Smooth muscle cell (in vitro differentiated cells): ENCODE measurements at regions not wholly inside any gene's neighbourhood (a gene's known extent, or its start where the extent isn't known, plus 50 kb on each side); places are given as distances from the start of the nearest gene placed in this dataset.

Source experiments
- DNase-seq: peaks from one replicate; lab custom pipeline; 2025; ENCODE audit not compliant: unreplicated experiment; lab: John Stamatoyannopoulos, UW
- H2AFZ ChIP-seq: fragments of 200-600 bp; sonication (generic); 2 replicates; pipeline ENCODE4 v1.6.0; 2016; ENCODE audit warnings: antibody characterized with exemption, low read depth, mild to moderate bottlenecking
- H3F3A ChIP-seq: fragments of 200-600 bp; sonication (generic); 2 replicates; pipeline ENCODE4 v1.6.0; 2017; ENCODE audit warnings: antibody characterized with exemption, low read depth
- H3K27ac ChIP-seq: fragments of 200-600 bp; sonication (generic); 2 replicates; pipeline ENCODE4 v1.5.1; 2016; ENCODE audit warnings: low read depth, mild to moderate bottlenecking
- H3K27me3 ChIP-seq: fragments of 200-600 bp; sonication (generic); 2 replicates; pipeline ENCODE4 v1.6.1; 2016; ENCODE audit warnings: low read depth, mild to moderate bottlenecking
- H3K36me3 ChIP-seq: fragments of 200-600 bp; sonication (generic); 2 replicates; pipeline ENCODE4 v1.5.1; 2016; ENCODE audit warnings: low read depth
- H3K4me1 ChIP-seq: fragments of 200-600 bp; sonication (generic); 2 replicates; pipeline ENCODE4 v1.5.1; 2016; ENCODE audit warnings: low read depth
- H3K4me2 ChIP-seq: fragments of 200-600 bp; sonication (generic); 2 replicates; pipeline ENCODE4 v1.6.0; 2016; ENCODE audit warnings: mild to moderate bottlenecking
- H3K4me3 ChIP-seq: fragments of 200-600 bp; sonication (generic); 2 replicates; pipeline ENCODE4 v1.5.1; 2016; ENCODE audit warnings: mild to moderate bottlenecking
- H3K79me2 ChIP-seq: fragments of 200-600 bp; sonication (generic); 2 replicates; pipeline ENCODE4 v1.6.0; 2016; ENCODE audit warnings: low read depth, mild to moderate bottlenecking
- H3K9ac ChIP-seq: fragments of 200-600 bp; sonication (generic); 2 replicates; pipeline ENCODE4 v1.6.0; 2016; ENCODE audit warnings: low read depth
- H3K9me3 ChIP-seq: fragments of 200-600 bp; sonication (generic); replicated peaks from 2 replicates; pipeline ENCODE4 v1.5.1; 2016; ENCODE audit warnings: low read depth
- H4K20me1 ChIP-seq: fragments of 200-600 bp; sonication (generic); 2 replicates; pipeline ENCODE4 v1.6.0; 2016; ENCODE audit warnings: low read depth
- WGBS: methylation state at CpG from one replicate; pipeline ENCODE4 v1.1.7; 2016; ENCODE audit warnings: low lambda C conversion rate; 5-methylcytosine and 5-hydroxymethylcytosine counted together
- TF ChIP-seq, protein P1 (sequence below): fragments of 200-600 bp; sonication (generic); IDR thresholded peaks from 2 replicates; pipeline ENCODE4 v1.5.1; 2017; ENCODE audit warnings: borderline replicate concordance, mild to moderate bottlenecking, antibody characterized with exemption; ENCODE audit not compliant: insufficient read depth, poor library complexity, severe bottlenecking

DNA sequence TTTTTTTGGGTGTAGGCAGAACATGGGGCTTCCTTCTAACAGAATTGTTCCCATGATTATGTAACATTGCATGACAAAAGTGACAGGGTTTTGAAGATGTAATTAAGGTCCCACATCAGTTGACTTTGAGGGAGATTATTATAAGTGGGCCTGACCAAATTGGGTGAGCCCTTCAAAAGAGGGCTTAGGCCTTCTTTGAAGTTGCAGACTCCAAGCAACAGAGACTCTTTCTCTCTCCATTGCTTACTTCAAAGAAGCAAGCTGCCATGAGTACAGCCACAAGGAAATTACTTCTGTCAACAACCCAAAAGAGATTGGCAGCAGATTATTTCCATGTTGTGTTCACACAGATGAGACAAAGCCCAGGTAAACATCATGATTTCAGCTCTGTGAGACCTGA, 348.2 kb downstream of the PDCD6IP start:
- Histone ChIP-seq H3K4me3 (no peak overlapping the region), H3K4me1 (no peaks in the 10 kb centered on the region), H3F3A (no peaks in the 10 kb centered on the region), H3K79me2 (no peaks in the 10 kb centered on the region), H3K9ac (no peak overlapping the region), H4K20me1 (no peaks in the 10 kb centered on the region), H3K9me3 (no peaks in the 10 kb centered on the region), H2AFZ (no peak overlapping the region), H3K27me3 (no peaks in the 10 kb centered on the region), H3K36me3 (no peaks in the 10 kb centered on the region), H3K27ac (no peak overlapping the region), H3K4me2 (no peak overlapping the region)
- no peak for DNase-seq
- TF ChIP-seq, protein P1, sequence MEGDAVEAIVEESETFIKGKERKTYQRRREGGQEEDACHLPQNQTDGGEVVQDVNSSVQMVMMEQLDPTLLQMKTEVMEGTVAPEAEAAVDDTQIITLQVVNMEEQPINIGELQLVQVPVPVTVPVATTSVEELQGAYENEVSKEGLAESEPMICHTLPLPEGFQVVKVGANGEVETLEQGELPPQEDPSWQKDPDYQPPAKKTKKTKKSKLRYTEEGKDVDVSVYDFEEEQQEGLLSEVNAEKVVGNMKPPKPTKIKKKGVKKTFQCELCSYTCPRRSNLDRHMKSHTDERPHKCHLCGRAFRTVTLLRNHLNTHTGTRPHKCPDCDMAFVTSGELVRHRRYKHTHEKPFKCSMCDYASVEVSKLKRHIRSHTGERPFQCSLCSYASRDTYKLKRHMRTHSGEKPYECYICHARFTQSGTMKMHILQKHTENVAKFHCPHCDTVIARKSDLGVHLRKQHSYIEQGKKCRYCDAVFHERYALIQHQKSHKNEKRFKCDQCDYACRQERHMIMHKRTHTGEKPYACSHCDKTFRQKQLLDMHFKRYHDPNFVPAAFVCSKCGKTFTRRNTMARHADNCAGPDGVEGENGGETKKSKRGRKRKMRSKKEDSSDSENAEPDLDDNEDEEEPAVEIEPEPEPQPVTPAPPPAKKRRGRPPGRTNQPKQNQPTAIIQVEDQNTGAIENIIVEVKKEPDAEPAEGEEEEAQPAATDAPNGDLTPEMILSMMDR: no peak

DNA sequence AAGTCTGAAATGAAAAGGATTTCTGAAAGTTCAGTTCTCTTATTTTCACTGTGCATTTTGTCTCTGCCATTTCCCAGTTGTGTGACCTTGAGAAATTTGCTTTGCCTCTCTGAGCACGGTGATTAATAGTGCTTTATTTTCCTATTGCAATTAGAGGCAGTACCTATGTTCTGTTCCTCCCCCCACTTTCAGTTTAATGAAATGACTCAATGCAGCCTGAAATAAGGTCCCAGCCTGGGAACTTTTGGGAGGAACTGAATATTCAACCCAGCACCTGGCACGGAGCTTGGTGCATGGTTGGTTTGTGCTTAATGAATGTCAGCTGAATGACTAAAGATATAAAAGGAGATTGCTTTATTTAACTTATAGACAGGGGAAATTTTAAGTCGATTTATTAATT, 352.6 kb downstream of the PDCD6IP start:
- DNase-seq: no peak
- H3K4me3 ChIP-seq: no peak overlapping the region
- H3K27me3 ChIP-seq: no peaks in the 10 kb centered on the region
- H3K9me3 ChIP-seq: no peaks in the 10 kb centered on the region
- H3K36me3 ChIP-seq: no peaks in the 10 kb centered on the region
- H3K9ac ChIP-seq: no peak overlapping the region
- no peaks in the 10 kb centered on the region for H3K79me2 ChIP-seq
- H3K27ac ChIP-seq: no peak overlapping the region
- no peaks in the 10 kb centered on the region for H3K4me1 ChIP-seq
- H3K4me2 ChIP-seq: no peak overlapping the region
- H4K20me1 ChIP-seq: no peaks in the 10 kb centered on the region
- WGBS: 89% methylated on average over 3 of the region's 3 CpGs
- no peaks in the 10 kb centered on the region for H3F3A ChIP-seq
- TF ChIP-seq, protein P1: no peak
- H2AFZ ChIP-seq: no peak overlapping the region

GRCh38 chr3:34152656-34153055, 354.2 kb downstream of the PDCD6IP start:
- TF ChIP-seq, protein P1: no peak
- H3K4me2 ChIP-seq: no peak overlapping the region
- DNase-seq: no peak
- H3K4me1 ChIP-seq: no peaks in the 10 kb centered on the region
- no peaks in the 10 kb centered on the region for H3K79me2 ChIP-seq
- H3F3A ChIP-seq: no peaks in the 10 kb centered on the region
- H4K20me1 ChIP-seq: no peaks in the 10 kb centered on the region
- no peaks in the 10 kb centered on the region for H3K27me3 ChIP-seq
- WGBS: 93% methylated on average over 5 of the region's 5 CpGs
- H3K4me3 ChIP-seq: no peak overlapping the region
- no peak overlapping the region for H3K27ac ChIP-seq
- no peaks in the 10 kb centered on the region for H3K36me3 ChIP-seq
- no peak overlapping the region for H2AFZ ChIP-seq
- no peak overlapping the region for H3K9ac ChIP-seq
- H3K9me3 ChIP-seq: no peaks in the 10 kb centered on the region

- Histone ChIP-seq H3K9ac (no peak overlapping the region), H3K36me3 (no peaks in the 10 kb centered on the region), H2AFZ (no peak overlapping the region), H3F3A (no peaks in the 10 kb centered on the region), H3K27ac (no peak overlapping the region), H3K79me2 (no peaks in the 10 kb centered on the region), H3K4me2 (no peak overlapping the region), H3K4me1 (no peaks in the 10 kb centered on the region), H3K27me3 (no peaks in the 10 kb centered on the region), H3K9me3 (no peaks in the 10 kb centered on the region), H4K20me1 (no peaks in the 10 kb centered on the region), H3K4me3 (no peak overlapping the region)
- no peak for DNase-seq
- TF ChIP-seq, protein P1: no peak
- WGBS: 56% methylated on average over 1 of the region's 1 CpG
These were observed 356.7 kb downstream of the PDCD6IP start for GRCh38 chr3:34155108-34155507.
